Endothelial cell of umbilical vein (primary cell): ENCODE measurements at regions not wholly inside any gene's neighbourhood (a gene's known extent, or its start where the extent isn't known, plus 50 kb on each side); places are given as distances from the start of the nearest gene placed in this dataset.

Source experiments
- BruUV-seq: library from RNA; stranded (reverse); fragments of 400-500 nt; replicated peaks from 2 replicates; lab custom pipeline; 2021; lab: Mats Ljungman, UMichigan
- CTCF ChIA-PET: fragments of 300-600, 350-600 bp; sonication (Branson Sonifier 250); formaldehyde crosslinking; loops from one replicate; lab custom pipeline; 2021; ENCODE audit warnings: antibody characterized with exemption, inconsistent platforms; lab: Charles Lee
- POLR2A ChIA-PET: fragments of 300-600, 350-600 bp; sonication (Branson Sonifier 250); formaldehyde crosslinking; loops from one replicate; lab custom pipeline; 2021; ENCODE audit warnings: antibody characterized with exemption, inconsistent platforms; lab: Charles Lee
- DNase-seq: peaks from one replicate; pipeline ENCODE4 v3.0.0-alpha.2; 2011; ENCODE audit warnings: low read depth, low spot score
- FAIRE-seq: peaks from 2 replicates; lab custom pipeline; 2011; peaks lifted over from hg19 to GRCh38; lab: Jason Lieb, UNC
- H2AFZ ChIP-seq: 2 replicates; pipeline ENCODE4 v1.6.0; 2012; ENCODE audit warnings: low read depth, low read length, control low read depth, inconsistent platforms
- H3K27ac ChIP-seq: 2 replicates; pipeline ENCODE4 v1.5.1; 2011; ENCODE audit warnings: low read depth, mild to moderate bottlenecking, control low read depth, low read length, moderate library complexity; ENCODE audit not compliant: insufficient read depth
- H3K27me3 ChIP-seq, 2 experiments: 2 replicates each; pipeline versions ENCODE4 v1.6.0 to v1.6.1; 2011; ENCODE audit warnings: low read length in 2 of 2, mixed read lengths in 1 of 2; ENCODE audit not compliant: control insufficient read depth in 2 of 2, insufficient read depth in 2 of 2
- H3K36me3 ChIP-seq, 2 experiments: 2 replicates in 1 of 2; 3 replicates in 1 of 2; pipeline ENCODE4 v1.5.1; 2011; ENCODE audit warnings: low read length in 2 of 2, mild to moderate bottlenecking in 1 of 2, moderate library complexity in 1 of 2; ENCODE audit not compliant: control insufficient read depth in 2 of 2, insufficient read depth in 2 of 2; ENCODE audit errors: extremely low read depth in 1 of 2
- H3K4me1 ChIP-seq: 3 replicates; pipeline ENCODE4 v1.5.1; 2011; ENCODE audit warnings: mild to moderate bottlenecking, low read length; ENCODE audit not compliant: control insufficient read depth, insufficient read depth; ENCODE audit errors: extremely low read depth
- H3K4me2 ChIP-seq: 2 replicates; pipeline ENCODE4 v1.6.1; 2011; ENCODE audit warnings: low read length, control low read depth, mixed read lengths; ENCODE audit not compliant: insufficient read depth
- H3K4me3 ChIP-seq, 3 experiments: fragments of 200-600 bp in 1 of 3; sonication (generic), shearing (Covaris generic) in 1 of 3; replicated peaks in 1 of 3; 2 replicates each; pipeline ENCODE4 v1.5.1; 2011 to 2016; ENCODE audit warnings: control low read depth in 3 of 3, low read length in 3 of 3, mild to moderate bottlenecking in 2 of 3, inconsistent platforms in 1 of 3, low read depth in 1 of 3, moderate library complexity in 1 of 3; ENCODE audit not compliant: insufficient read depth in 1 of 3
- H3K79me2 ChIP-seq: 2 replicates; pipeline ENCODE4 v1.6.0; 2012; ENCODE audit warnings: low read length, inconsistent platforms; ENCODE audit not compliant: control insufficient read depth, insufficient read depth
- H3K9ac ChIP-seq: replicated peaks from 2 replicates; pipeline ENCODE3; 2011; ENCODE audit warnings: low read length, control low read depth; ENCODE audit not compliant: insufficient read depth; ENCODE audit errors: extremely low read depth
- H3K9me1 ChIP-seq: replicated peaks from 3 replicates; pipeline ENCODE4 v1.6.0; 2011; ENCODE audit warnings: mild to moderate bottlenecking, low read length; ENCODE audit not compliant: control insufficient read depth, insufficient read depth; ENCODE audit errors: extremely low read depth
- H3K9me3 ChIP-seq: replicated peaks from 2 replicates; pipeline ENCODE4 v1.5.1; 2012; ENCODE audit warnings: low read length, inconsistent platforms; ENCODE audit not compliant: control insufficient read depth, insufficient read depth
- H4K20me1 ChIP-seq: replicated peaks from 2 replicates; pipeline ENCODE3; 2011; ENCODE audit warnings: mild to moderate bottlenecking, low read length; ENCODE audit not compliant: control insufficient read depth, insufficient read depth; ENCODE audit errors: extremely low read depth
- CTCF ChIP-seq, 2 donors: IDR thresholded peaks; 1 replicate in 1 of 2; 2 replicates in 1 of 2; pipeline ENCODE4 v1.5.1; 2011; ENCODE audit warnings: low read length in 2 of 2, mild to moderate bottlenecking in 2 of 2, moderate library complexity in 2 of 2, control low read depth in 1 of 2, inconsistent platforms in 1 of 2, low read depth in 1 of 2; ENCODE audit not compliant: insufficient read depth in 1 of 2; ENCODE audit errors: extremely low read depth in 1 of 2
- EZH2 ChIP-seq: IDR thresholded peaks from 2 replicates; pipeline ENCODE4 v1.6.1; 2012; ENCODE audit warnings: borderline replicate concordance, low read depth, mild to moderate bottlenecking, moderate library complexity, low read length, inconsistent platforms; ENCODE audit not compliant: severe bottlenecking
- FOS ChIP-seq: IDR thresholded peaks from 2 replicates; pipeline ENCODE4 v1.6.1; 2011; ENCODE audit warnings: mild to moderate bottlenecking, low read length, moderate library complexity, borderline replicate concordance; ENCODE audit not compliant: insufficient read depth
- GATA2 ChIP-seq: IDR thresholded peaks from 2 replicates; pipeline ENCODE4 v1.7.0; 2011; ENCODE audit warnings: low read depth, mild to moderate bottlenecking, moderate library complexity, mixed read lengths, low read length; ENCODE audit not compliant: insufficient read length, insufficient read depth
- JUN ChIP-seq: IDR thresholded peaks from 2 replicates; pipeline ENCODE4 v1.6.1; 2011; ENCODE audit warnings: borderline replicate concordance, low read depth; ENCODE audit not compliant: insufficient read length, insufficient read depth
- MYC ChIP-seq: IDR thresholded peaks from one replicate; pipeline ENCODE4 v1.6.1; 2011; ENCODE audit warnings: mild to moderate bottlenecking, low read depth, low read length
- POLR2A ChIP-seq: IDR thresholded peaks from 2 replicates; pipeline ENCODE4 v1.6.1; 2012; ENCODE audit warnings: low read depth, mild to moderate bottlenecking, control low read depth, low read length
- POLR2AphosphoS5 ChIP-seq: IDR thresholded peaks from 2 replicates; pipeline ENCODE4 v1.6.1; 2012; ENCODE audit warnings: low read depth, mild to moderate bottlenecking, control low read depth, low read length, moderate library complexity; ENCODE audit not compliant: insufficient read depth
- dilution Hi-C: fragments of 300-500 bp; cut with MboI; formaldehyde crosslinking; loops from one replicate; pipeline ENCODE4 v1.15.0; 2019; ENCODE audit warnings: low sequenced_read_pairs; ENCODE audit not compliant: extremely low pct_ligation_motif_present
- intact Hi-C: fragments of 100-400 bp; cut with micrococcal nuclease; formaldehyde crosslinking; loops from one replicate; pipeline ENCODE4 v1.10.0; 2022
- TF ChIP-seq, protein P1 (sequence below): IDR thresholded peaks from 2 replicates; pipeline ENCODE4 v1.6.1; 2011; ENCODE audit not compliant: insufficient read depth, insufficient read length

DNA sequence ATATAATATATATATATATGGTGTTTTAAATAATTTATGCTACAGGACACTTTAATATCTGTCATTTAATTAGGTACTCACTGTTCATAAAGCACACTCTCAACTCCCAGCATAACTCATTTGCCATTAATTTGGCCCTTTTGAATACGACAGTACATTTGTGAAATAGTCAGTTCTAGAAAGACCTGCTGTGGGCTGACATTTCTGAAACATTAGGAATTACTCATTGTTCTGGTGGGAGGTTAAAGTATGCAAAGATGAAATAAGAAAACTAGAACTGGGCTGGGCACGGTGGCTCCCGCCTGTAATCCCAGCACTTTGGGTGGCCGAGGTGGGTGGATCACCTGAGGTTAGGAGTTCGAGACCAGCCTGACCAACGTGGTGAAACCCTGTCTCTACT lies 497.5 kb downstream of the UTRN start:
- H3K4me3 ChIP-seq: no peak overlapping the region
- no peak overlapping the region for H3K27ac ChIP-seq
- TF ChIP-seq FOS (no peak), EZH2 (no peak), CTCF (IDR thresholded peaks at IDR 0.05; ENCODE audit: extremely low read depth in 1 of 2, insufficient read depth in 1 of 2, low read depth in 1 of 2, low read length in 2 of 2) (no peak), POLR2A (no peak), GATA2 (no peak), MYC (no peak), POLR2AphosphoS5 (no peak), JUN (no peak)
- TF ChIP-seq, protein P1, sequence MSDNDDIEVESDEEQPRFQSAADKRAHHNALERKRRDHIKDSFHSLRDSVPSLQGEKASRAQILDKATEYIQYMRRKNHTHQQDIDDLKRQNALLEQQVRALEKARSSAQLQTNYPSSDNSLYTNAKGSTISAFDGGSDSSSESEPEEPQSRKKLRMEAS: no peak
- no peaks in the 10 kb centered on the region for H3K36me3 ChIP-seq
- ChIA-PET CTCF (no interaction called here), POLR2A (no interaction called here)
- intact Hi-C loops: no loop called here
- H3K79me2 ChIP-seq: no peaks in the 10 kb centered on the region
- no peaks in the 10 kb centered on the region for H3K4me1 ChIP-seq
- FAIRE-seq (no peak), DNase-seq (no peak)
- H3K9me1 ChIP-seq: no peaks in the 10 kb centered on the region
- H3K9ac ChIP-seq: no peak overlapping the region
- no peak overlapping the region for H3K4me2 ChIP-seq
- H3K9me3 ChIP-seq: no peaks in the 10 kb centered on the region
- H3K27me3 ChIP-seq: no peaks in the 10 kb centered on the region
- no TSS peak for BruUV-seq
- dilution Hi-C loops: no loop called here
- no peak overlapping the region for H2AFZ ChIP-seq
- no peaks in the 10 kb centered on the region for H4K20me1 ChIP-seq
